ENCODE measurements at regions not wholly inside any gene's neighbourhood (a gene's known extent, or its start where the extent isn't known, plus 50 kb on each side); places are given as distances from the start of the nearest gene placed in this dataset.

- TF ChIP-seq YY1 (IDR thresholded peaks at IDR 0.05; ENCODE audit: low read depth) (peak; percentile 75; the same call in 1 of the 2 replicates), TAF1 (IDR thresholded peaks at IDR 0.05; ENCODE audit: low read depth) (no peak), EGR1 (IDR thresholded peaks at IDR 0.05) (no peak), ZBTB7A (IDR thresholded peaks at IDR 0.05; ENCODE audit: low read depth) (no peak), EP300 (IDR thresholded peaks at IDR 0.05; ENCODE audit: borderline replicate concordance) (peak; percentile 99), TEAD4 (IDR thresholded peaks at IDR 0.05) (peak; percentile 97), TCF12 (IDR thresholded peaks at IDR 0.05; ENCODE audit: low read depth) (peak; percentile 97), CEBPB (IDR thresholded peaks at IDR 0.05) (peak; percentile 62), REST (IDR thresholded peaks at IDR 0.05; ENCODE audit: low read depth) (no peak), CREB1 (IDR thresholded peaks at IDR 0.05; ENCODE audit: low read depth) (no peak), USF1 (IDR thresholded peaks at IDR 0.05) (no peak), NFIC (IDR thresholded peaks at IDR 0.05) (peak; percentile 91), RAD21 (IDR thresholded peaks at IDR 0.05; ENCODE audit: low read depth) (no peak), FOXM1 (IDR thresholded peaks at IDR 0.05; ENCODE audit: borderline replicate concordance, low read depth) (peak; percentile 97)
- TF ChIP-seq, protein P1, sequence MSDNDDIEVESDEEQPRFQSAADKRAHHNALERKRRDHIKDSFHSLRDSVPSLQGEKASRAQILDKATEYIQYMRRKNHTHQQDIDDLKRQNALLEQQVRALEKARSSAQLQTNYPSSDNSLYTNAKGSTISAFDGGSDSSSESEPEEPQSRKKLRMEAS (IDR thresholded peaks at IDR 0.05), result 0 out of 2 replicates have a peak, but pooled peaks have one; percentile 32
These were observed 567.2 kb downstream of the NPHP4 start for GRCh38 chr1:5424802-5425703.

DNA sequence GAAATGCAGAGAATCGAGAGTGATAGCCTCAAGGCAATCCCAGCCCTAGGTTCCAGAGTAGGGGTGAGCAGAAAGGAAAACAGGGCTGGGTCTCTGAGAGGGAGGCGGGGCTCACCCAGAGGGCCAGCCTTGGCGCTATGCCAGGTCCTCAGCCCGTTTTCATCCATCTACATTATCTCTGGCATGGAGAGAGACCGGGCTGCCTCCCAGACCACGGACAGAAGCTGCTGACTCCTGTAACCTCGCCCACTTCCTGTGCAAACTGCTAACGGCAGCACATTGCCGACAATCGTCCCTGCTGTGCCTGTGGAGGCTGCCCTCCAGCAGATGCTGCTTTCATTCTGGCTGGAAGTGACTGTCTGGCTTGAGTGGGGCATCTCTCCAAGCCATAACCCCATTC is 569.1 kb downstream of the NPHP4 start:
- TF ChIP-seq, protein P1 (IDR thresholded peaks at IDR 0.05), result peak; percentile 47; the same call in 1 of the 2 replicates
- TF ChIP-seq REST (IDR thresholded peaks at IDR 0.05; ENCODE audit: low read depth) (no peak), NFIC (IDR thresholded peaks at IDR 0.05) (peak; percentile 79)

- TF ChIP-seq CEBPB (IDR thresholded peaks at IDR 0.05) (no peak), CREB1 (IDR thresholded peaks at IDR 0.05; ENCODE audit: low read depth) (no peak), EGR1 (IDR thresholded peaks at IDR 0.05) (no peak), REST (IDR thresholded peaks at IDR 0.05; ENCODE audit: low read depth) (no peak), NFIC (IDR thresholded peaks at IDR 0.05) (no peak), EP300 (IDR thresholded peaks at IDR 0.05; ENCODE audit: borderline replicate concordance) (no peak)
- TF ChIP-seq, protein P1 (IDR thresholded peaks at IDR 0.05), result no peak
These were observed 572.7 kb downstream of the NPHP4 start for GRCh38 chr1:5419501-5419900.

DNA sequence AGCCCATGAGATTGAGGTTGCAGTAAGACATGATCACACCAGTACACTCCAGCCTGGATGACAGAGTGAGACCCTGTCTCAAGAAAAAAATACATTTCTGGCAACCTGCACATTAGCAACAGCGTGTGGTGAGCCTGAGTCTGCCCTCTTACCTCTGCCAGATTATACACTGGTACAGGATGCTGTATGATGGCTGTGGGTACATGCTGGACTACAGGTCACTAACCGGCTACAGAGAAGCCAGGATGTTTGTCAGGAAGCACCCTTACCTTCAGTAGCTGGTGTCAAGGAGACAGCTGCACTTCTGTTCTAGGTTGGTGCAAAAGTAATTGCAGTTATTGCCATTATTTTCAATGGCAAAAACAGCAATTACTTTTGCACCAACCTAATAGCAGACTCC is 575.7 kb downstream of the NPHP4 start:
- TF ChIP-seq, protein P1 (IDR thresholded peaks at IDR 0.05), result no peak
- TF ChIP-seq REST (IDR thresholded peaks at IDR 0.05; ENCODE audit: low read depth), result no peak
- TF ChIP-seq TCF12 (IDR thresholded peaks at IDR 0.05; ENCODE audit: low read depth), result no peak
- no peak for TF ChIP-seq YY1 (IDR thresholded peaks at IDR 0.05; ENCODE audit: low read depth)
- no peak for TF ChIP-seq TEAD4 (IDR thresholded peaks at IDR 0.05)
- TF ChIP-seq TAF1 (IDR thresholded peaks at IDR 0.05; ENCODE audit: low read depth), result no peak
- no peak for TF ChIP-seq FOXM1 (IDR thresholded peaks at IDR 0.05; ENCODE audit: borderline replicate concordance, low read depth)
- TF ChIP-seq EGR1 (IDR thresholded peaks at IDR 0.05), result no peak
- TF ChIP-seq EP300 (IDR thresholded peaks at IDR 0.05; ENCODE audit: borderline replicate concordance), result no peak
- TF ChIP-seq USF1 (IDR thresholded peaks at IDR 0.05), result no peak

All from Ishikawa (cell line).